ENCODE measurements at regions not wholly inside any gene's neighbourhood (a gene's known extent, or its start where the extent isn't known, plus 50 kb on each side); places are given as distances from the start of the nearest gene placed in this dataset.

DNA sequence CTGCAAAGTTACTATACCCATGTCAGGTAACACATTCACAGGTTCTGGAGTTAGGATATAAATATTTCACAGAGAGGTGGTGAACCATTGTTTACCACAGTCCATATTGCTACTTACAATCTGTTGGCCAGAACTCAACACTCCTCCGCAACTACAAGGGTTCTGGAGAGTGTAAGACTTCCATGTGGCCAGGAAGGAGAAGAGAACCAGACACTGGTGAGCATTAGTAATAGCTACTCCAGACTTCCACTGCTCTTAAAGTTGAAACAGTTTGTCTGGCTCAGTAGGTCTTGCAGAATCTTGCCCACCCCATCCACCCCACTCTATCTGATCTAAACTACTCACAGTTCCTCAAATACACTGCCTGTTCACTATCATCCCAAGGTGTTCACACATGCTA, 369.6 kb downstream of the DUSP6 start:
- no peak for DNase-seq

- no peak for DNase-seq
Observed at GRCh38 chr12:88977115-88977514, 375.2 kb downstream of the DUSP6 start.

- DNase-seq: no peak
Observed at GRCh38 chr12:88973998-88974397, 378.3 kb downstream of the DUSP6 start.

GRCh38 chr12:88970740-88971139, 381.6 kb downstream of the DUSP6 start:
- no peak for DNase-seq

DNA sequence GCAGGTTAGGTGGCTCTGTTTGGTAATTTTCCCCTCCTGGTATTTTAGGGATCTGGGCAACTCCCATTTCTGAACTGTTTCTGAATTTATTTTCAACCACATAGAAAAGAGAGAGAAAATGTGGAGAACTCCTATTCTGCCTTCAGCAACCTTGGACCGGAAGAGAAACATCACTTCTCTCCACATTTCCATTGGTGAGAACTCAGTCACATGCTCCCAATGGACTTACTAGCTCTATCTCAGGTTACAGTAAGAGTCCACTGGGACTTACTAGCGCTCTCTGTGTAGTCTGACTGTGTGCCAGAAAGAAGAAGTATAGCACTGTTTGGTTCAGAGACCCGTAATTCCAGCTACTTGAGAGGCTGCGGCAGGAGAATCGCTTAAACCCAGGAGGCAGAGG, 383.2 kb downstream of the DUSP6 start:
- DNase-seq: no peak

DNA sequence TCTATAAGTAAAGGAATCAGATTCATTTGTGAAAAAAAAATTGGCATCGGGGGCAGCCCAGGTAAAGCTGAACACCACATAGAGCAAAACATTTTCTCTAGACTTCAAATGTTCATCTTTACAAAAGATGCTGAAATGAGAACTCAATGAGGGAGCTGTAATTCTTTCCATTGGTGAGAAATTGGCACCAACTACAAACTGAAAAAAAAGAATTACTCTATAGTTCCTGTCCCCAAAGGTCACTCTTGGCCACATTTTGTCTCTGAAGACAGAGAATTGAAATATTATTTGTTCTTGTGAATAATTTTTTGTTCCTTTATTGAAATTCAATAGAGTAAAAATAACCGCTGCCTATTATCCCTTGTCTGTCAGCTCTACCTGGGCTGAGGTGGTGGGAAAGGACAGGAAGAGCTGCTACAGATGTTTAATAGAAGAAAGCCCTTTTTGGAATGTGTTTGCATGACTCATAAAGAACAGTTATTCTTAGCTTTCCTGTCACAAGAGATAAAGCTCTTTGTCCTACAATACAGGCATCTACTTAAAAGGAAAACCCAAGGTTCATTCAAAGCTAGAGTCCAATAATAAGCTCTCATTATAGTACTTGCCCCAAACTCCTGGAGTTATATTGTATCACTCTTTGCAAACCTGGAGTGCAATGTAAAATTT, 380.1 kb upstream of the KITLG start:
- DNase-seq: no peak

DNA sequence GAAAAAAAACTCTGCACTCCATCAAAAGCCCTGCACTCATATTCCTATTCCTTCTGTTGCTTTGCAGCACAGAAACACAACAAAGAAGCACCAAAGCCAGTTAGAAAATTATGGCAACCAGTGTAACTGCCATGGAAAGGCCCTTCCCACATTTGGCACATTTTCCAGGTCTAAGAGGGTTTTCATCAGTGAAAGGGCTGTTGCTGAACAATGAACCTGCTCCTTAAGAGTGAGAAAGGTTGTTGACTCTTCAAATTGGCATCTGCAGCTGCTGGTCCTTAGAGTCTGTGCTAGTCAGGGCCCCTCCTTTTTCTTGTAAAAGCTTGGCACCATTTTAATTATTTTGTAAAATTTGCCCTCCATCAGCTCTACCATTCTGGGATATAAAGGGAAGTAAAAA, 378.7 kb upstream of the KITLG start:
- peak; percentile 88 to 90 for DNase-seq

DNA sequence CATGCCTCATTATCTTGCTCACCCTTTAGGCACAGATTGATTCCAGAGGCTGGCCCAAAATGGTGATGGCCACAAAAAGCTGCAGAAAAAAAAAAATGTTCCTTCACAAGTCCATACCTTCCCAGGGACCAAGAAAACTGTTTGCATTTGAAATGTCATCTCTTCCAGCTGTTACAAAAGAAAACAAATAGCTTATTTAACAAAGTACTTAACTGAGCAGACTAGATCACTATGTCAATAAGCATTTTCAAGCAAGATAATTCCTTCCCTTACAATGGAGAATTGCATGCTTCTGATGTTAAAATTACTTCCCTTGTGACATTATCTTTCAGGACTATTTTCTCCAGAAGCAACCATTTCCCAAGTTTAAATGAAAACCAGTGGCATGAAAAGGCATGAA, 377.9 kb upstream of the KITLG start:
- peak; percentile 23 to 66 for DNase-seq

DNA sequence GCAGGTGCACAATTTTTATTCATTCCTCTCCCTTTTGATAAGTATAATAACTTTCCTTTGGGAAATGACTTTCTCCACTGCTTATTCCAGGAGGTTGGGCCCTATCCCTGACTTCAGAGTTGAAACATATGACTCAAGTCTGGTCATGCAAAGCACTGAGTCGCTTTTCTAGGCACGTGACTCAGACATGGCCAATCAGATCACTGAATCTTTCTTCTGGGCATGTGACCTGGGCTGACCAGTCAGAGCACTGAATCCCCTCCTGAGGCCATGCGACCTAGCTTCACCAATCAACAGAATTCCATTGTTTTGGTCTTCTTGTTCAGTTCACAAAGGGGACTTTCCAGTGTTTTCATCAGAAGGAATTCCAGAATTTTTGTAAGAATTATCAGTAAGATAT, 377.1 kb upstream of the KITLG start:
- DNase-seq: no peak

DNA sequence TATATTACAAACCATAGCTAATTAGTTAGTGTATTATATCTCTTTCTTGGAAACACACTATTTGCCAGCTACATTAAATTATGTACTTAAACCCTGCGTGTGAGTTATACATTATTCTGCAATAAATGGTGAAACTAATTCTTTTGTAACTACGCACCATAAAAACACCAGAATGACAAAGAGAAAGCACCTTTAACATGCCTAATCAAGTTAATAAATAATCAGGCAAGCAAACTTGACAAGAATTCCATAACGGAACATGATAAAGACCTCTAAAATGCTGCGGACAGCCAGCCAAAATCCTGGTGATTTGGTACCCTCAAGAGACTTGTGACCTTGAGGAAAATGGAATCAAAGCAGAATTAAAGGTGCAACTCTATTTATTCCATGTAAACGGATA, 375.3 kb upstream of the KITLG start:
- no peak for DNase-seq

DNA sequence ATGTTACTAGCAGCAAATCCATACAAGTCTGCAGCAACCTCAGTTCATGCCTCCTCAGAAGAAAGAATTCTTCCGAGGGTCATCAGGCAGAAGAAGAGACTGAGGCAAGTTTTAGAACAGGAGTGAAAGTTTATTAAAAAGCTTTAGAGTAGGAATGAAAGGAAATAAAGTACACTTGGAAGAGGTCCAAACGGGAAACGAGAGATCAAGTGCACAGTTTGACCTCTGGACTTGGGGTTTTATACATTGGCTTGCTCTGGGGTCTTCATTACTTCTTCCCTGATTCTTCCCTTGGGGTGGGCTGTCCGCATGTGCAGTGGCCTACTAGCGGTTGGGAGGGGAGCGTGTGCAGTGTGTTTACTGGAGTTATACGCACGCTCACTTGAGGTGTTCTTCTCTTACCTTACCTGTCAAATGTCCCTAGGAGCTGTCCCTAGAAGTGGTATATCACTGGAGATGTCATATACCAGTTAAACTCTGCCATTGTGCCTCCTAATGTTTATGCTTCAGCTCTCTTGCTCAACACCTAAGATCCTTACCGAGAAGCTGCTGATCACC, 372.8 kb upstream of the KITLG start:
- no peak for DNase-seq

- DNase-seq: no peak
Observed at GRCh38 chr12:88952562-88952942, 372.3 kb upstream of the KITLG start.

- peak in 1 of 2 experiments; percentile 9 for DNase-seq
Observed at GRCh38 chr12:88951860-88952561, 371.7 kb upstream of the KITLG start.

DNA sequence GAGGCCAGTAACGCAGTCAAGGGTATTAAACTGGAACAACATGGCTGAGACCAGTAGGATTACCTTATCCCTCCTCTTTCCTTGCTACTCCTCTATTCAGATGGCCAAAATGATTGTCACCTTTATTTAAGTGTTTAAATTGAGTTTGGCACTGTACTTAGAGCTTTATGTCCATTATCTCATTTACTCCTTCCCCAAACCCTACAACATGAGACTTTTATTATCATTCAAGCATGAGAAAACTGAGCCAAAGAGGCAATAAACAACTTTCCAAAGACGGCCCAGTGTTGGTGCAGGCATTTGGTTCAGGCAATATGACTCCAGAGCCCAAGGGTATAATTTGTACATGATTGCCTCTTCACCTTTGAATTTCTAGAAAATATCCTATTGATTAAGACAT, 370.9 kb upstream of the KITLG start:
- peak; percentile 61 to 67 for DNase-seq

GRCh38 chr12:88947486-88948043, 367.3 kb upstream of the KITLG start:
- DNase-seq: no peak

DNA sequence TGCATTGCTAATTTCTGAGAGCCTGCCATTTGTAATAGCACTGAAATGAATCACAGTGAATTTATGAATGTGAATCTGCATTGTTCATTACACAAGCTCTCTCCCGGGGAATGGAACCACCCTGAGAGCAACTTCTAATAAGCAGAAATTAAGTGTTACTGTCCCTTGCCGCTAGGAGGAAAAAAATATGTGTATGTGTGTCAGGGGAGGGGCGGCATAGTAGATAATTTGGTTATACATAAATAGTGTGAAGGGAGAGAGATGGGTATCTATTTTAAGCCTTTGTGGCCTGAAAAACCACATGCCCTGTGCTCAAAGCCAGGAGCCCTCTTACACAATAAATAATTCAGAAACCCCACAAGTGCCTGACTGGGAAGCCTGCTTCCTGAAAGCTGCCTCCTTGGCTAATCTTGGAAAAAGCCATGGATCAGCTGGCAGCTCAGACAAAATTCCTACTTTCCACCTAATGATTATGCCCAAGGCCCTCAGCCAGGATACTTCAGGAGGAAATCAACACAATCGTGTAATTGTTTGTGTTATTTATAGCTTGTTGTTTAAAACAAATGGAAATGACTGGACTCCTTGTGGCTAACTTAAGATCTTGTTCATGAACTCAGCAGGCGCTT, 366.2 kb upstream of the KITLG start:
- peak; percentile 29 to 51 for DNase-seq

- peak in 1 of 2 experiments; percentile 7 for DNase-seq
Observed at GRCh38 chr12:88945051-88945732, 364.9 kb upstream of the KITLG start.

DNA sequence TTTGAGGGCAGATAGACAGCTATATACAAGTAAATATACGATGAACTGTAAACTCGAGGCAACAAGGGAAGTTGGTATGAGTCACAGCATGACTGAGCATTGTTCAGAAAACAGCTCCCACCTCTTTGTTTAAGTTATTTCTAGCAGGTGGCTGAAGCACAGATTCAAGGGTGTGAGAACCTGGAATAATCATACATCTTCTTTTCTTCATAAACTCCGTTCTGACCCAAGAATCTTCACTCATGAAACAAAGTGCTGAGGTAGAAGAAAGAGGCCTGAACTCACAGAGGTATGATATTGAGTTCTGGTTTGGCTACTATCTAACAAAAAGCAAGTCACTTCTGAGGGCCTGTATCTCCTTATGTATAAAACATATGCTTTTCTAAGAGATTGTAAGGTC, 364.1 kb upstream of the KITLG start:
- DNase-seq: no peak

GRCh38 chr12:88940854-88941253, 360.6 kb upstream of the KITLG start:
- no peak for DNase-seq

DNA sequence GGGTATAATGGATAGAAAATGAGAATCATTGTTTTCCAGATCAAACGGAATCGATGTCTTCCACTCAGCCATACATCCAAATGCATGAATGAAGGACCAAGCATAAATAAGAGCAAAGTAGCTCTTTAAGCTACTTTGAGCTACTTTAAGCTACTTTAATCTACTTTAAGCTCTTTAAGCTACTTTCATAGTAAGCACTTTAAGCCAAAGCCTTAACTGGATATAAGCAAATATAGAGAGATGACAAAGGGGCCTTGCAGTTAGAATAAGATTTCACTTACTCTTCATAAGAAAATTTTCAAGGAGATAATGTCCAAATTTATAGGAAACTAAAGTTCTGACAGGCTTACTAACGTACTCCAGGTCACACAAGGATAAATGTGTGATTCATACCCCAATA, 355.6 kb upstream of the KITLG start:
- DNase-seq: no peak

- DNase-seq: no peak
Observed at GRCh38 chr12:88934163-88934747, 354.0 kb upstream of the KITLG start.

- DNase-seq: no peak
Observed at GRCh38 chr12:88932457-88932856, 352.2 kb upstream of the KITLG start.

DNA sequence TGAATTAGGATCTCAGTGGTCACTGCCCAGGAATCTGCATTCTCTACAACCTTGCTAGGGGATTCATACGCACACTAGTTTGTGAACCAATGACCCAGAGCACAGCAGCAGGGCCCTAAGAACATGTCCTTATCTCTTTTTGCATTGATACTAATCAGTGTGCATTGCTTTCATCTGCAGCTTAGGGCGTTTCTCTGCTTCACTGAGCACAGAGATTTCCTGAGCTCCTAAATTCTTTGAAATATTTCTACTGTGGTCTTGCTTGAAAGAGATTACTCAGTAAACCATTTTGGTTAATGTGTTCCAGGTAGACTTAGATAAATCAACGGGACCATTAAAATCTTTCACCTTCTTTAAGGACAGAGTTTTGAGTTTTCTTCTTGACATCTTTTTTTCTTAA, 351.3 kb upstream of the KITLG start:
- DNase-seq: no peak

All from NCI-H187 (cell line).